ENCODE measurements at regions not wholly inside any gene's neighbourhood (a gene's known extent, or its start where the extent isn't known, plus 50 kb on each side); places are given as distances from the start of the nearest gene placed in this dataset.

DNA sequence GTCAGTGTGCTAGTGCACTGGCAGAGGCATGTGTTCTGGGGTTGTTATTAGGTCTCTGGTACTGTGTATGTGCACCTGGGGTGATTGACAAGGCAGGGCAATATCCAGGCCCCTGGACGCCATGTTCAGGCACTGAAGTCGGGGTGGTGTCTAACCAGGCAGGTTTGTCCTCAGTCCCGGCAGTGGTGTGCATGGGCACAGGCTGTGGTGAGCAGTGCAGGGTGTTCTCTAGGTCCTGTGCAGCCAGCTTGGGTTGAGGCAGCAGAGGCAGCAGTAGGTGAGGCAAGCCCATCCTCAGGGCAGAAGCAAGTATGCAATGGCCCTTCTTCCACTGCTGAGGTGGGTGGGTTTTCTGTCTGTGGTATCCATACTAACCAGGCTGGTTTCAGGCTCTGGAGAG lies 252.3 kb upstream of the LRRC7 start:
- no peak for DNase-seq (ENCODE audit: low read depth in 2 of 2)

GRCh38 chr1:69315823-69316222 lies 251.9 kb upstream of the LRRC7 start:
- no peak for DNase-seq (ENCODE audit: low read depth in 2 of 2)

GRCh38 chr1:69319287-69319686 lies 248.4 kb upstream of the LRRC7 start:
- DNase-seq (ENCODE audit: low read depth in 2 of 2) = no peak

DNA sequence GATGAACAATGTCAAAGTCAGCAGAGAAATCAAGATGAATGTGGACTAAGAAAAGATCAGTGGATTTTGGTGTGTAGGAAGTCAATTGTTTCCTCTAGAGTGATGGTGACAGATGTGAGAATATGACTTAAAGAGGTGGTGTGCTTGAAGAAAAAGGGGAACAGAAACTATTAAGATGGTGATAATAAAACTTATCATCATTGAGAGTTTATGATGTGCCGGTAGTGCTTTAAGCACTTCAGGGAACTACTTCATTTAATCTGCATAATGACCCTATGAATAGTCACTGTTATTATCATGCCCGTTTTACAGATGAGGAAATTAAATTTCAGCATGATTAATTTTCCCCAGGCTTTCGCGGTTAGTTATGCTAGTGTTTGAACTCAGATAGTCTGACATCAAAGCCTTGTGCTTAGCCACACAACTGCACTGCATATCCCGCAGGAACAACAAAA lies 246.9 kb upstream of the LRRC7 start:
- DNase-seq (ENCODE audit: low read depth in 2 of 2) = no peak

DNA sequence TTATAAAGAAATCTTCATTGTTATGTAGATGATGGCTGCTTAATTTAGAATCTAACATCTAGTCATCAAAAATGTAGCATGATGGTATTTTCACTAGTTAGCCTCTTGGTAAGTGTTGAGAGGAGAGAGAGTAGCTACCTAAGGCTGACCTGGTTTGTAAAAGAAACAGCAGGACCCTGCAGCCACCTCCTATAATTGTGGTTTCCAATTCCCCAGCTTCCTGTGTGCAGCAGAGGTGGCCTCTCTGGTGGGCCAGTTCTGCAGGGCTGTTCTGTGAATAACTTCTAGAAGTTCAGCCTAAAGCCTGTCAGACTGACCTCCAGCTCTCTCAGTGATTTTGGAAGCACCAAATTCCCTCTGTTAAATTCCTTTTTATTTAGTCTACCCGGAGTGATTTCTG lies 246.4 kb upstream of the LRRC7 start:
- no peak for DNase-seq (ENCODE audit: low read depth in 2 of 2)

DNA sequence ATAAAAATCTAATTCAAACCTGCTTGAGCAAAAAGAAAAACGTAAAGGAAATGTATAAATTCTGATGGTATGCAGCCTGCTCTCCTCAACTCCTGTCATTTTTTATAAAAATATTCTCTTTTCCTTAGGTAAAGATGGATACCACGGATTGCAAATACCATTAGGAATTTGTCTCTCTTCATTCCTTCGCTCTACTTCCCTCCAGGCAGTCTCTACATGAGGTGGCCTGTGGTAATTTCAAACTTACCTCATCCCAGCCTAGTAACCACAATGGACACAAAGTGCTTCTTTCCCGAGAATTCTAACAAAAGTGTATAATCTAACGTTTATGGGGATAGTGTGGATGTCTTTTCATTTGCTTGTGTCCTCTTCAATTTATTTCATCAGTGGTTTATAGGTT lies 239.5 kb upstream of the LRRC7 start:
- no peak for DNase-seq (ENCODE audit: low read depth in 2 of 2)

DNA sequence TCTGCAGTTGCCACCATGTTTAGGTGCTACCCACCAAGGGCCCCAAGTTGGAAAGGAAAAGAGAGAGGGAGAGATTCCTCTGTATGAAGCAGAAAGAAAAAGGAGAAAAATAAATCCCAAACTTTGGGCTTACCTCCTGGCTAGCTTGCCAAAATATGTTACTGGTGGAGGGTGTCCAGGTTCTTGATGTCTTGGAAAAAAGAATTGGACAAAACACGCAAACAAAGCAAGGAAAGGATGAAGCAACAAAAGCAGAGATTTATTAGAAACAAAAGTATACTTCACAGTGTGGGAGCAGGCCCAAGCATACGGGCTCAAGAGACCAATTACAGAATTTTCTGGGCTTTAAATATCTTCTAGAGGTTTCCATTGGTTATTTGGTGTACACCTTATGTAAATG lies 204.5 kb upstream of the LRRC7 start:
- no peak for DNase-seq (ENCODE audit: low read depth in 2 of 2)

DNA sequence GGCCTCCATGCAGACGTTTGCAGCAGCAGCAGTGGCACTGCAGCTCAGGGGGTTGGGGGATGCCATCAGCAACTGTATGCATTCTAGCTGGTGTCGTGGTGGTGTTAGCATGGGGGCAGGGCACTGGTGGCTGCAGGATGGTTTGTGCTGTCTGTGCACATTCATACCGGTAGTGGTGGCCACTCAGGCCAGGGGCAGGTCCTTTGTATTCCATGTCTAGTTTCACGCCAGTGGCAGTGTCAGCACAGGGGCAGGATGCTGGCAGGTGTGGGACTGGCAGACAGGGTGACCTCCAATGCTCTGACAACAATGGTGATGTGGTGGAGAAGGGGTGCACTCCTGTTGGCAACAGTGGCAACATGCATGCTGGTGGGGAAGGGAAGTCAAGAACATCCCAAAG lies 194.2 kb upstream of the LRRC7 start:
- DNase-seq (ENCODE audit: low read depth in 2 of 2) = no peak

DNA sequence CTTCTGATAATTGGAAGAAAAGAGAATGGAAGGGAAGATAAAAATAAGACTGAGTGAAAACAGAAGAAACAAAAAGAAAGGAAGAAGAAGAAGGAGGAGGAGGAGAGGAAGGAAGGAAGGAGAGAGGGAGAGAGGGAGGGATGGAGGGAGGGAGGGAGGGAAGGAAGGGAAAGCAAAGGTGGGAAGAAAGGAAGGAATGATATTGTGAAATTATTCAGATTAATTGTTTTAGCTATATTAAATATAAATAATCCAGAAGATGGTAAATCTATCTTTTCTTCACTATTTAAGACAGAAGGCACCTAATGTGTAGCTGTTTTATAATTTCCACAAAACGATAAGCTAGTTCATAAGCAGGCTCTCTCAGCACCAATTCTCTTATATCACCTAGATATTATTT lies 191.3 kb upstream of the LRRC7 start:
- DNase-seq (ENCODE audit: low read depth in 2 of 2) = no peak

DNA sequence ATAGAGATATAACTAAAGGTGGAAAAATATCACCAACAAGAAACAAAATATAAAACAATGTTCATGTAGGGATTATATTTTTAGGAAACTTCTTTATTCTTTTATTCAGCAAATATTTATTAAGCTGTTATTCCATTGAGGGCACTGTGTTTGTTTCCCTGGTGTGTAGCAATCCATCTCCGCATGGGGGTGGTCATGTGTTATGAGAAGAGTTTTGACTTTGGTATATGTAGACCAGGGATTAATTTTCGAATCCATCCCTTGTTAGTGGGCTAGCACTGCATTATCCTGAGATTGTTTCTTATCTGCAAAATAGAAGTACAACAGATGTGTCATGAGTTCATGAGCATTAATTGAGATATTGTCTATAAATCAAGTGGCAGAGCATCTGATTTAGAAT lies 190.2 kb upstream of the LRRC7 start:
- DNase-seq (ENCODE audit: low read depth in 2 of 2) = no peak

DNA sequence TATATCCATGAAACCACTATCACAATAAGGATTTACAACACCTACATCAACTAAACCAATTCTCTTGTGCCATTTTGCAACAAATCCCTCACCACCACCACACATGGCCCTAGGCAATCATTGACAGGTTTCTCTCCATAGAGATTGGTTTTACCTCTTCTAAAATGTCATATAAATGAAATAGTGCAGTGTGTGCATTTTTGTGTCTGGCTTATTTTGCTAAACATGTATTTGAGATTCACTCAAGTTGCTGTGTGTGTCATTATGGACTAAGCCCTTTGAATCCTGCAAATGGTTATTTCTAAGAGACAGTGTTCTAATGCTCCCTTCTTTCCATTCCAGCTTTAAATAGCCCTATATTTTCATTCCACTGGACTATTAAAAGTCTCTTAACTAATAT lies 179.7 kb upstream of the LRRC7 start:
- no peak for DNase-seq (ENCODE audit: low read depth in 2 of 2)

DNA sequence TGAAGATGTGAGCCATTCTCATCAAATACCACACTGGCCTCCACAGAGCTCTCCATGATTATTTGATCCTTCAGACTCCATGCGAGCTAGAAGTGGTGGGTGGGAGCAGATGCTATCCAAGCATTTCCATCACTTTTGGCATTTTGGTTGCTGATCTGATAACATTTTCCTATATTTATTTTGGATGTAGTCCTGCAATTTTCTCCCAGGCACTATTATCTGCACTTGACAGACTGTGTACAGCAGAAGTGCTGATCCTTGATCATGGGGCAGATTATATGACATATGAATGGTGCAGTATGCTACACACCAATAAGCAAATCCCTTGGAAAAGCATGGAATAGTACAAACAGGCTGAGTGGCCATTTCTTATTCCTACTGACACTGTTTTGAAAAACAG lies 167.6 kb upstream of the LRRC7 start:
- no peak for DNase-seq (ENCODE audit: low read depth in 2 of 2)

DNA sequence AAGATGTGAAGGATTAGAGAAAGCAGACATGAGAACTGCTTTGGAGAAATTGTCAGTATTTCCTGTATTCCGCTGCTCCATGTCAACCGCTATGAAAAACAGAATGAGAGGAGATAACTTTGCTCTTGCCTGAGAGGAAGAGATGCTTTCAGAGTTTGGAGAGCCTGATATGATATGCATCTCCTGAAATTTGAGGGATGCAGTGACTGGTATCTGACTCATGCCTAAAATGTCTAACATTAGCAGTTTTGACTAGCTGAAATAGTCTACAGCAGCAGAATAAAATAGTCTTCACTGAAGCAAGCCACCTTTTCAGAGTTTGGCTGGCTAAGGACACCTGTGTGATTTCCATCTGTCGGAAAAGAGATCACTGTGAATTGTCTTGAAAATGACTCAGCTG lies 165.8 kb upstream of the LRRC7 start:
- no peak for DNase-seq (ENCODE audit: low read depth in 2 of 2)

DNA sequence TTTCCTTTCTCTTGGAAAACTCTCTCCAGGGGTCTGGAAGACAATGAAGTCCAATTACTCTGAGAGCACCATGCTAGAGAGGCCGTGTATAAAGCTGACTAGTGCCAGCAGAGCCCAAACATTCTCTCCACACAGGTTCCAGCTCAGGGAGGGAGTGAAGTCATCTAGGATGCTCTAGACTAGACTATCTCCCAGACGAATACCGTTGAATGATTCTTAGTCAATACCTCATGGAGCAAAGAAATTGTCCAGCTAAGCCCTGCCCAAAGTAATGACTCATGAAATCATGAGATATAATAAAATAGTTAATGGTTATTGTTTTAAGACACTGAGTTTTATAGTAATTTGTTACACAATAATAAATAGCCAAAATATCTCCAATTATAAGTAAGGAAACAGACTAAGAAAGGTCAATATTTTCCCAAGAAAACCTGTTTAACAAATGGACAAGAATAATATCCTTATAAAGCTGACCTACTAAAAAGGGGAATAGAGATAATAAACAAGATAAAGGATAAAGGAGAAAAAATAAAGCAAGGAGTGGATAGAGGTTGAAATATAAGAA lies 163.9 kb upstream of the LRRC7 start:
- DNase-seq (ENCODE audit: low read depth in 2 of 2) = no peak

DNA sequence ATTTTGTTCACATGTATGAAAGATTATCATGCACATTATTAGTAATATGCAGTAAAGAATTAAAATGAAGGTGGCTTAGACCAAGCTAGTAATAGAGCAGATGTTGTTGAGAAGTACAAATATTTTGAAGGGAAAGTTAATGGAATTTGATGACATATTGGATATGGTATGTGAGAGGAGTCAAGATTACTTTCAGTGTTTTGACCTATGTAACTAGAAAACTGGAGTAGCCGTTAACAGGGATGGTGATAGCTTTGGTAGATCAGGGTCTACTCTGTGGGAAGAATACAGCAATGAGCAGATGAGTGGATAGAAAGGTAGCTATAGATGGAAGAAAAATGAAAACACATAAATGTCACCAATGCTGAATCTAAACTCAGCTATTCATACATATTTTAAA lies 163.2 kb upstream of the LRRC7 start:
- no peak for DNase-seq (ENCODE audit: low read depth in 2 of 2)

GRCh38 chr1:69406244-69406643 lies 161.5 kb upstream of the LRRC7 start:
- no peak for DNase-seq (ENCODE audit: low read depth in 2 of 2)

DNA sequence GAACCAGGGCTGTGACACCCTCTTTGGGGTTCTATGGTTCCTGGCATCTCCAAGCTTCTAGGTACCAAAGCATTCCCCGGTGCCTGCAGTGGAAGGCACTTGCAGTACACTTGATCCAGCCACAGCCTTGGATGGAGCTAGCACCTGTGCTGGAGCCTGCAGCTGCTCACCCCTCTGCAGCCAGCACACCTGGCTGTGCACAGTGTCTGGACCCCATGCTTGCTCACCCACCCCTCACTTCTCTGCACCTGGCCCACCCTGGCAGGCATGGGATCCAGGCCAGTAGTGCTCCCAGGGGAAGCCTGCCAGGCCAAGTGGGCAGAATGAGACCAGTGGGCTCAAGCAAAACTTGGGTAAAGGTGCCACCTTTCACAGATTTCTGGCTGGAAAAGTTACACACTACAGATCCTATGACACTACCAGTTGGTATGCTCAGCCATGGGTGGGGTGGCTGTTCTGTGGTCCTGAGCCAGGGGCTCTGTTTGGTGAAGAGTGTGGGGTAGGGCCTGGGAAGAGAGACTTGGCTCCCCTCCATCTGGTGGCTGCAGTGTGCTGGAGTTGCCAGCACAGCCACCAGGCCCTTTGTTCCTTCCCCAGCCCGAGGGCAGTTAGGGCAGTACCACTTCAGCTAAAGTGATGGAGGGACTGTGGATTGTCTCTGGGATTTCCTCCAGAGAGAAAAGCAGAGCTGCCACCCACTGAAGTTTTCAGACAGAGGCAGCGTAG lies 157.8 kb upstream of the LRRC7 start:
- DNase-seq (ENCODE audit: low read depth in 2 of 2) = no peak

GRCh38 chr1:69410457-69410850 lies 157.3 kb upstream of the LRRC7 start:
- no peak for DNase-seq (ENCODE audit: low read depth in 2 of 2)

- DNase-seq (ENCODE audit: low read depth in 2 of 2) = no peak
Measured at GRCh38 chr1:69410893-69411292, 156.8 kb upstream of the LRRC7 start.

- DNase-seq (ENCODE audit: low read depth in 2 of 2) = no peak
Measured at GRCh38 chr1:69411617-69412016, 156.1 kb upstream of the LRRC7 start.

DNA sequence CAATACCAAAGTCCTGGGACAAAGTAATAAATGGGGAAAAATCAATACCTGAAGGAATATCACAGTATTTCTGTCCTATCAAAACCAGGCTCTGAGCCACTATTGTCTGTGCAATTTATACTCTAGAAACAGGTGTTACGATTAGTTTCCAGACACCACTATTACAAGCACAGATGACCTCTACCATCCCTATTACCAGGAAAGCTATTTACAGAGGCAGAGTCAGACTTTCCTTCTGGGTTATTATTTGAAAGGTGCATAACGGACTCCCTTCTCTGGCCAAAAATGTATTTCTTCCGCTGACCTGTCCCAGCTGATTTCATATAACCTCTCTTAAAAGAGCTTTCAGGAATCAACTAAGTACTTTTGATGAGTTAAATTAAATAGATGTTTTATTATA lies 154.6 kb upstream of the LRRC7 start:
- DNase-seq (ENCODE audit: low read depth in 2 of 2) = no peak

DNA sequence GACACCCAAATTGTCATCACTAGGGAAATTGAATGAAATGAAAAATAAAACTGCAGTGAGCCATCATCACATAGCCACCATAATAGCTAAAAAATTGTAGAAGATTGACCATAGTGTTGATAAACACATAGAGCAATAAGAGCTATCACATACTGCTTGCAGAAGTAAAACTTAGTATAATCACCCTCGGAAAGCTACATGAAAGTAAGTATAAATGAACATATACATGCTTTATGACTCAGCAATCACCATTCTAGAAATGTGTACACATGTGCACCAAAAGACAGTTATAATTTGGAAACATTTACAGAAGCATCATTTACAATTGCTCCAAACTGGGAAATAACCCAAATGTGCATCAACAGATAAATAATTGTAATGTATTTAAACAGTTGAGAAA lies 153.1 kb upstream of the LRRC7 start:
- DNase-seq (ENCODE audit: low read depth in 2 of 2) = no peak

DNA sequence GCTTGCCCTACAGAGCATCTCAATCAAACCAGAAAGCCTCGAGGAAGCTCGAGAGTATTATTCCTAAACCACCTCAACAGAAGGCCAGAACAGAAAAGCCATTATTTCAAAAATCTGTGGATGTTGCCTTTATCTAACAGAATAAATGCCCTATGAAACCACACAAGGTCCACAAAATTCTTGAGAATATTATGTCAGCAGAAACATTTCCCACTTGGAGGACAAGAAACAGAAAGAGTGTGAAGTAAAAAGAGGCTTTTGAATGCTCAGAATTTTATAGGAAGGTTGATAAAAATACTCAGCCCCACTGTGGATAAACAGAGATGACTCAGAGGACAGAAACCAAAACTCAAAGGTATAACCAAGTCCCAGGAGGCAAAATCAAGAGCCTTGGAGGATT lies 146.4 kb upstream of the LRRC7 start:
- DNase-seq (ENCODE audit: low read depth in 2 of 2) = no peak

- DNase-seq (ENCODE audit: low read depth in 2 of 2) = no peak
Measured at GRCh38 chr1:69425871-69426270, 141.9 kb upstream of the LRRC7 start.

Measured in fibroblast of skin of left quadriceps (primary cell).